AG04450 (cell line): ENCODE measurements at regions not wholly inside any gene's neighbourhood (a gene's known extent, or its start where the extent isn't known, plus 50 kb on each side); places are given as distances from the start of the nearest gene placed in this dataset.

Source experiments
- CTCF ChIA-PET: fragments of 300-600, 350-600 bp; formaldehyde crosslinking; extraction: SDS; loops from one replicate; lab custom pipeline; 2022; ENCODE audit warnings: antibody characterized with exemption, inconsistent platforms; lab: Charles Lee
- POLR2A ChIA-PET: fragments of 350-600 bp; formaldehyde crosslinking; extraction: SDS; loops from one replicate; lab custom pipeline; 2021; ENCODE audit warnings: antibody characterized with exemption, inconsistent platforms; lab: Yijun Ruan, JAX
- DNase-seq: peaks from one replicate; pipeline ENCODE4 v3.0.0-alpha.2; 2011; ENCODE audit warnings: low read depth, low spot score
- H3K27ac ChIP-seq: one replicate; pipeline ENCODE4 v1.5.1; 2012; ENCODE audit warnings: low read depth, low read length, control low read depth
- H3K27me3 ChIP-seq: one replicate; pipeline ENCODE4 v1.6.0; 2012; ENCODE audit warnings: low read length; ENCODE audit not compliant: control insufficient read depth, insufficient read depth
- H3K4me3 ChIP-seq: 2 replicates; pipeline ENCODE4 v1.5.1; 2011; ENCODE audit warnings: mild to moderate bottlenecking, low read depth, low read length, control low read depth
- H3K9me3 ChIP-seq: 2 replicates; pipeline ENCODE4 v1.5.1; 2012; ENCODE audit warnings: low read length; ENCODE audit not compliant: control insufficient read depth, insufficient read depth
- CTCF ChIP-seq: IDR thresholded peaks from 2 replicates; pipeline ENCODE4 v1.5.1; 2011; ENCODE audit warnings: low read depth, low read length, control low read depth, inconsistent platforms

- no peak for TF ChIP-seq CTCF
- Histone ChIP-seq H3K27me3 (peaks cover 14% of the 10 kb centered on the region), H3K27ac (no peak overlapping the region), H3K9me3 (no peaks in the 10 kb centered on the region), H3K4me3 (no peak overlapping the region)
- DNase-seq, result no peak
- ChIA-PET CTCF (no interaction called here), POLR2A (no interaction called here)
These were observed 183.0 kb downstream of the CDCA7 start for GRCh38 chr2:173537694-173538093.

GRCh38 chr2:173539615-173540014 lies 184.9 kb downstream of the CDCA7 start:
- ChIA-PET POLR2A (no interaction called here), CTCF (no interaction called here)
- no peak for DNase-seq
- Histone ChIP-seq H3K9me3 (no peaks in the 10 kb centered on the region), H3K27ac (no peak overlapping the region), H3K27me3 (peaks cover 11% of the 10 kb centered on the region), H3K4me3 (no peak overlapping the region)
- TF ChIP-seq CTCF, result no peak

DNA sequence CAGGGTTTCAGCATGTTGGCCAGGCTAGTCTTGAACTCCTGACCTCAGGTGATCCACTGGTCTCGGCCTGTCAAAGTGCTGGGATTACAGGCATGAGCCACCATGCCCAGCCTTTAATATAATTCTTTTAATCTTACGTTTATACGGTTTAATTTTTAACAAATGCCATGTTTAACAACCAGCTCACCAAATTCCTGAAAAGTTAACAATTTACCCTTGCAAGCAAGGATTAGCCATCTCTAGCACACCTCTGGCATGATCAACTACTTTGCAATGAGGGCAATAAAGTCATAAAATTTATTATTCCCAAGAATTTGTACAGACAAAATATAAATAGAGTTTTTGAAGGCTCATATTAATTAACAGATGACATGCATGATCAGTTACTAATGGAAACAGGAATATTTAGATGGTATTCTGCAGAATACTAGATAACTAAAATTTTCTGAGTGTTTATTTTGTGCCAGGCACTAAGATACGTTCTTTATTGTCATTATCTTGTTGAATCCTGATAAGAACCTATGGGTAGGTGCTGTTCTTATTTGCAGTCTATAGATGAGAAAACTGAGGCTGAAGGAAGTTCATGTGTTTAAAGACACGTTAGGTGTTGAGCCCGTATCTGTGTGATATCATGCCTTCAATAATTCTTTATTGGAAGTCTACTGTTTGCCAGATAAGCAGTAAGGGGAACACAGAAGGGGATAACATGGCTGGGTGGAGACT lies 190.1 kb downstream of the CDCA7 start:
- no peak overlapping the region for H3K4me3 ChIP-seq
- no peak for TF ChIP-seq CTCF
- no peak overlapping the region for H3K27ac ChIP-seq
- DNase-seq, result no peak
- CTCF ChIA-PET, result no interaction called here
- H3K9me3 ChIP-seq, result no peaks in the 10 kb centered on the region
- POLR2A ChIA-PET, result no interaction called here
- peaks cover 4% of the 10 kb centered on the region for H3K27me3 ChIP-seq

GRCh38 chr2:173545364-173545763 lies 190.7 kb downstream of the CDCA7 start:
- Histone ChIP-seq H3K27me3 (peaks cover 4% of the 10 kb centered on the region), H3K9me3 (no peaks in the 10 kb centered on the region), H3K27ac (no peak overlapping the region), H3K4me3 (no peak overlapping the region)
- ChIA-PET POLR2A (no interaction called here), CTCF (interaction anchor here (0.6 kb wide), 1 partner anchor 175 kb away, joined by 3 read pairs; no protein-coding TSS in a partner anchor)
- TF ChIP-seq CTCF, result no peak
- no peak for DNase-seq

DNA sequence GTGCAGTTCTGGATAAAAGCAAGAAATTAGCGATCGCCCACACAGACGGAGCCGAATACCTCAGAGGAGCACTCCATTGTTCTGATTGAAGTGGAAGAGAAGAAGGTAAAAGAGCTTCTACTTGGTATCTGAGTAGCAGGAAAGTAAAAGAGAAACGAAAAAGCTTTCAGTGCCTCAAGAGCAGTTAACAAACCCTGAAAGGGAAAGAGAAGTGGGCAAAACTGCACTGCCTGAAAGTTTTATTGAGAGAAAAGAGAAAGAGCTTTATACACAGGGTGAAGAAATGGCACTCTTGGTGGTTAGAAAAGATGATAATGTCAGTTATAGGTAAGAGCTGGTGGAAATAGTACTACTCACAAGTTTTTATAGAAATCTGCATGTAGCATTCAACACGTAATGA lies 192.8 kb downstream of the CDCA7 start:
- Histone ChIP-seq H3K27me3 (peaks cover 6% of the 10 kb centered on the region), H3K27ac (no peak overlapping the region), H3K9me3 (no peaks in the 10 kb centered on the region), H3K4me3 (no peak overlapping the region)
- no peak for TF ChIP-seq CTCF
- ChIA-PET POLR2A (no interaction called here), CTCF (no interaction called here)
- no peak for DNase-seq
